H9 (cell line): ENCODE measurements at regions not wholly inside any gene's neighbourhood (a gene's known extent, or its start where the extent isn't known, plus 50 kb on each side); places are given as distances from the start of the nearest gene placed in this dataset.

Experiments
- DNase-seq: peaks from one replicate; pipeline ENCODE4 v3.0.0-alpha.2; 2017
- H2AFZ ChIP-seq: one replicate; pipeline ENCODE4 v1.6.1; 2013; ENCODE audit warnings: mild to moderate bottlenecking, low read length, control low read depth, moderate library complexity
- H2AK5ac ChIP-seq: 2 replicates; pipeline ENCODE4 v1.6.1; 2013; ENCODE audit warnings: low read length, control low read depth, mixed read lengths; ENCODE audit not compliant: insufficient read length
- H2BK120ac ChIP-seq: one replicate; pipeline ENCODE4 v1.6.1; 2013; ENCODE audit warnings: low read depth, mild to moderate bottlenecking, low read length, control low read depth, inconsistent platforms; ENCODE audit not compliant: poor library complexity, severe bottlenecking
- H2BK12ac ChIP-seq: 2 replicates; pipeline ENCODE4 v1.6.1; 2013; ENCODE audit warnings: low read length, control low read depth, mixed read lengths, low read depth; ENCODE audit not compliant: insufficient read length
- H2BK15ac ChIP-seq: 2 replicates; pipeline ENCODE4 v1.6.1; 2013; ENCODE audit warnings: low read depth, low read length, control low read depth
- H2BK20ac ChIP-seq: one replicate; pipeline ENCODE4 v1.6.1; 2013; ENCODE audit warnings: low read depth, mild to moderate bottlenecking, low read length, control low read depth, inconsistent platforms; ENCODE audit not compliant: poor library complexity, severe bottlenecking
- H2BK5ac ChIP-seq: 2 replicates; pipeline ENCODE4 v1.6.1; 2013; ENCODE audit warnings: low read length, control low read depth, mixed read lengths; ENCODE audit not compliant: insufficient read length
- H3K14ac ChIP-seq: 2 replicates; pipeline ENCODE4 v1.6.1; 2013; ENCODE audit warnings: low read length, control low read depth; ENCODE audit not compliant: insufficient read depth
- H3K18ac ChIP-seq: 2 replicates; pipeline ENCODE4 v1.6.1; 2013; ENCODE audit warnings: low read depth, mild to moderate bottlenecking, mixed read lengths, low read length, control low read depth; ENCODE audit not compliant: insufficient read length
- H3K23ac ChIP-seq: 2 replicates; pipeline ENCODE4 v1.6.1; 2013; ENCODE audit warnings: low read length, control low read depth, mixed read lengths, low read depth; ENCODE audit not compliant: insufficient read length
- H3K23me2 ChIP-seq: 2 replicates; pipeline ENCODE4 v1.6.1; 2013; ENCODE audit warnings: low read depth, mild to moderate bottlenecking, mixed read lengths, low read length, control low read depth; ENCODE audit not compliant: insufficient read length, poor library complexity, severe bottlenecking
- H3K27ac ChIP-seq: 2 replicates; pipeline ENCODE4 v1.5.1; 2013; ENCODE audit warnings: low read length, control low read depth, mixed read lengths, low read depth; ENCODE audit not compliant: insufficient read length
- H3K27me3 ChIP-seq: 2 replicates; pipeline ENCODE4 v1.6.1; 2013; ENCODE audit warnings: low read length, control low read depth, inconsistent platforms; ENCODE audit not compliant: insufficient read depth
- H3K4ac ChIP-seq: 2 replicates; pipeline ENCODE4 v1.6.1; 2013; ENCODE audit warnings: low read depth, mild to moderate bottlenecking, control low read depth, inconsistent platforms, low read length, moderate library complexity
- H3K4me1 ChIP-seq: 2 replicates; pipeline ENCODE4 v1.6.1; 2013; ENCODE audit warnings: low read length, control low read depth, inconsistent platforms; ENCODE audit not compliant: insufficient read depth
- H3K4me2 ChIP-seq: 2 replicates; pipeline ENCODE4 v1.6.1; 2013; ENCODE audit warnings: low read length, control low read depth, mixed read lengths; ENCODE audit not compliant: insufficient read length, insufficient read depth
- H3K56ac ChIP-seq: 2 replicates; pipeline ENCODE4 v1.6.1; 2013; ENCODE audit warnings: low read depth, mild to moderate bottlenecking, mixed read lengths, low read length, control low read depth; ENCODE audit not compliant: insufficient read length
- H3K79me1 ChIP-seq: 2 replicates; pipeline ENCODE4 v1.6.1; 2013; ENCODE audit warnings: low read depth, mild to moderate bottlenecking, moderate library complexity, low read length, control low read depth, inconsistent platforms; ENCODE audit not compliant: insufficient read depth, poor library complexity, severe bottlenecking
- H3K79me2 ChIP-seq: 2 replicates; pipeline ENCODE4 v1.6.1; 2013; ENCODE audit warnings: low read length, control low read depth, inconsistent platforms; ENCODE audit not compliant: insufficient read depth
- H3K9ac ChIP-seq: 2 replicates; pipeline ENCODE4 v1.6.1; 2013; ENCODE audit warnings: low read length, control low read depth, mixed read lengths; ENCODE audit not compliant: insufficient read length; ENCODE audit errors: extremely low read depth
- H3K9me3 ChIP-seq: one replicate; pipeline ENCODE4 v1.6.1; 2013; ENCODE audit warnings: low read depth, low read length, inconsistent platforms; ENCODE audit not compliant: control insufficient read depth
- H3T11ph ChIP-seq: one replicate; pipeline ENCODE4 v1.6.1; 2013; ENCODE audit warnings: mild to moderate bottlenecking, low read length, control low read depth, inconsistent platforms
- H4K20me1 ChIP-seq: one replicate; pipeline ENCODE4 v1.6.1; 2013; ENCODE audit not compliant: control insufficient read depth, insufficient read length, insufficient read depth
- H4K5ac ChIP-seq: 2 replicates; pipeline ENCODE4 v1.6.1; 2013; ENCODE audit warnings: low read depth, mild to moderate bottlenecking, mixed read lengths, low read length, control low read depth; ENCODE audit not compliant: insufficient read length
- H4K8ac ChIP-seq: replicated peaks from 2 replicates; pipeline ENCODE4 v1.6.1; 2013; ENCODE audit warnings: low read length, control low read depth, mixed read lengths, low read depth; ENCODE audit not compliant: insufficient read length
- H4K91ac ChIP-seq: 2 replicates; pipeline ENCODE4 v1.6.1; 2013; ENCODE audit warnings: low read depth, mild to moderate bottlenecking, moderate library complexity, mixed read lengths, low read length, control low read depth; ENCODE audit not compliant: insufficient read length
- H3K27ac Mint-ChIP-seq, 3 experiments: 2 replicates in 2 of 3; 3 replicates in 1 of 3; pipeline ENCODE4 v1.8.0; 2020 to 2021; ENCODE audit warnings: mixed read lengths in 3 of 3, mild to moderate bottlenecking in 1 of 3, moderate library complexity in 1 of 3
- H3K27me3 Mint-ChIP-seq: 2 replicates; pipeline ENCODE4 v1.8.0; 2021; ENCODE audit warnings: low read depth, mild to moderate bottlenecking, moderate library complexity, mixed read lengths
- H3K36me3 Mint-ChIP-seq, 3 experiments: 2 replicates in 2 of 3; 3 replicates in 1 of 3; pipeline ENCODE4 v1.8.0; 2020 to 2021; ENCODE audit warnings: low read depth in 3 of 3, mixed read lengths in 3 of 3; ENCODE audit not compliant: insufficient read depth in 1 of 3
- H3K4me1 Mint-ChIP-seq, 2 experiments: 2 replicates each; pipeline ENCODE4 v1.8.0; 2020; ENCODE audit warnings: mixed read lengths in 2 of 2
- H3K4me3 Mint-ChIP-seq, 2 experiments: 2 replicates in 1 of 2; 3 replicates in 1 of 2; pipeline ENCODE4 v1.8.0; 2020 to 2021; ENCODE audit warnings: mild to moderate bottlenecking in 2 of 2, mixed read lengths in 2 of 2, moderate library complexity in 1 of 2
- H3K9me3 Mint-ChIP-seq, 2 experiments: 2 replicates in 1 of 2; 3 replicates in 1 of 2; pipeline ENCODE4 v1.8.0; 2020; ENCODE audit warnings: mild to moderate bottlenecking in 2 of 2, mixed read lengths in 2 of 2, moderate library complexity in 1 of 2
- WGBS: extraction: QIAGEN DNeasy Blood & Tissue Kit; methylation state at CpG from one replicate; pipeline ENCODE4 v1.1.7; 2013; ENCODE audit warnings: missing lambda C conversion rate, low lambda C conversion rate, mixed read lengths; ENCODE audit not compliant: insufficient read length; ENCODE audit errors: extremely low coverage; 5-methylcytosine and 5-hydroxymethylcytosine counted together
- TF ChIP-seq, protein P1 (sequence below): fragments of 200-600 bp; sonication (generic); conservative IDR thresholded peaks from 3 replicates; pipeline ENCODE4 v1.8.0; 2021; ENCODE audit warnings: antibody characterized with exemption, mild to moderate bottlenecking

DNA sequence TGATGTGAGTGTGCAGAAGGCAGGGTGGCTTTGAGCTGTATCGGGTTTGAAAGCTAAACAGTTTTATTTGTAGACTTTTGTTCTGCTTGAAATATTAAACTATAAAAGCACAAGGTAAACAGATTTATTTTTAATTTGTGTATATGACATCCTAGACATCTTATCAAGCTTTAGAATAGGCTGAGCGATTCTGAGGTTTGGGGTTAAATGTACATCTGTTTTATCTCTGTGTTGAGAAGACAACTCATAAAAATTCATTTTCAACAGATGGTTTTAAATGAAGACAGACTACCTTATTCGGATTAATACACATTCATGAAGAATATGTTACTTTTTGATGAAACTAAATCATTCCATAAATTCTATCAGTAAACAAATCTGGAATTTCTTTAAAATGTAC is 368.8 kb downstream of the RPRM start:
- Histone ChIP-seq H3K79me1 (no peaks in the 10 kb centered on the region), H2BK20ac (no peak overlapping the region), H2AK5ac (no peak overlapping the region), H3K4me2 (no peak overlapping the region), H3K56ac (no peak overlapping the region), H3T11ph (no peak overlapping the region), H4K8ac (no peak overlapping the region), H2BK5ac (no peak overlapping the region), H3K14ac (no peak overlapping the region), H4K5ac (no peak overlapping the region), H2BK15ac (no peak overlapping the region), H3K27ac (no peak overlapping the region), H2AFZ (no peak overlapping the region), H3K9ac (no peak overlapping the region), H3K18ac (no peak overlapping the region), H3K27me3 (no peaks in the 10 kb centered on the region), H3K4me1 (no peaks in the 10 kb centered on the region), H3K79me2 (no peaks in the 10 kb centered on the region), H3K4ac (no peak overlapping the region), H3K23me2 (no peaks in the 10 kb centered on the region), H3K9me3 (no peaks in the 10 kb centered on the region), H4K91ac (no peak overlapping the region), H4K20me1 (no peaks in the 10 kb centered on the region), H2BK120ac (no peak overlapping the region), H3K23ac (no peak overlapping the region), H2BK12ac (no peak overlapping the region)
- Mint-ChIP-seq H3K9me3 (no peaks in the 10 kb centered on the region), H3K4me3 (no peak overlapping the region), H3K27me3 (no peaks in the 10 kb centered on the region), H3K36me3 (no peaks in the 10 kb centered on the region), H3K27ac (no peak overlapping the region), H3K4me1 (no peaks in the 10 kb centered on the region)
- no peak for DNase-seq
- TF ChIP-seq, protein P1, sequence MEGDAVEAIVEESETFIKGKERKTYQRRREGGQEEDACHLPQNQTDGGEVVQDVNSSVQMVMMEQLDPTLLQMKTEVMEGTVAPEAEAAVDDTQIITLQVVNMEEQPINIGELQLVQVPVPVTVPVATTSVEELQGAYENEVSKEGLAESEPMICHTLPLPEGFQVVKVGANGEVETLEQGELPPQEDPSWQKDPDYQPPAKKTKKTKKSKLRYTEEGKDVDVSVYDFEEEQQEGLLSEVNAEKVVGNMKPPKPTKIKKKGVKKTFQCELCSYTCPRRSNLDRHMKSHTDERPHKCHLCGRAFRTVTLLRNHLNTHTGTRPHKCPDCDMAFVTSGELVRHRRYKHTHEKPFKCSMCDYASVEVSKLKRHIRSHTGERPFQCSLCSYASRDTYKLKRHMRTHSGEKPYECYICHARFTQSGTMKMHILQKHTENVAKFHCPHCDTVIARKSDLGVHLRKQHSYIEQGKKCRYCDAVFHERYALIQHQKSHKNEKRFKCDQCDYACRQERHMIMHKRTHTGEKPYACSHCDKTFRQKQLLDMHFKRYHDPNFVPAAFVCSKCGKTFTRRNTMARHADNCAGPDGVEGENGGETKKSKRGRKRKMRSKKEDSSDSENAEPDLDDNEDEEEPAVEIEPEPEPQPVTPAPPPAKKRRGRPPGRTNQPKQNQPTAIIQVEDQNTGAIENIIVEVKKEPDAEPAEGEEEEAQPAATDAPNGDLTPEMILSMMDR = no peak
- WGBS = no CpG with 5 or more reads among the region's 3 CpGs
